ENCODE measurements at regions not wholly inside any gene's neighbourhood (a gene's known extent, or its start where the extent isn't known, plus 50 kb on each side); places are given as distances from the start of the nearest gene placed in this dataset.

DNA sequence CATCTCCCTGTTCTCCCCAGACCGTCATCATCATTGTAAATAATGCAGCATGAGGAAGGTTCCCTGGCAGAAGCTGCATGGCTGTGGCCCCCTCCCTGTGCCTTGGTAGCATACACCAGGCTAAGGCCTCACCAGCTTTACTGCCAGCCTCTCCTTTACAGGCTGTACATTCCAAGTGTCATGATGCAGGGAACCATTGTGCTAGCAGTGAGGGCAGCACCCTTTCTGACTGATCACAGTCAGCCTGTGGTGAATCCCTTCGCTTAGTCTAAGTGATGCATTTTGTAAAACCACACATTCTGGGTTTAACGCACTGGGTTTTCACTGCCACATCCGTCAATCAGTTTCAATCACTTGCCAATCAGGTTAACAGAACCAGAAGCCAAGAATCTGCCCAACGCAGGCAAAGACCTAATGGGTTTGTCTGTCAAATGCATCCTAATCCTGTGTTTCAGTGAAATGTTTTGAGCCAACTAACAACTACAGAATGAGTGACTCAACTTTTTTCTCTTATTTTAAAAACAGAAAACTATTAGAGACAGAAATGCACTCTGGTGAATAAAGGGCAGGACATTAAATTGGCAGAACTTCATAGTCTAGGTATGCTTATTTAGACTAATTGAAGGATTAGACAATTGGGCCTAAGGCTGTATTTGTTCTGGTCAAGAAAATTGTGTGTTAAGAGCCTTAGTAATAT lies 225.9 kb upstream of the DPH6 start:
- DNase-seq (ENCODE audit: low spot score), result no peak

DNA sequence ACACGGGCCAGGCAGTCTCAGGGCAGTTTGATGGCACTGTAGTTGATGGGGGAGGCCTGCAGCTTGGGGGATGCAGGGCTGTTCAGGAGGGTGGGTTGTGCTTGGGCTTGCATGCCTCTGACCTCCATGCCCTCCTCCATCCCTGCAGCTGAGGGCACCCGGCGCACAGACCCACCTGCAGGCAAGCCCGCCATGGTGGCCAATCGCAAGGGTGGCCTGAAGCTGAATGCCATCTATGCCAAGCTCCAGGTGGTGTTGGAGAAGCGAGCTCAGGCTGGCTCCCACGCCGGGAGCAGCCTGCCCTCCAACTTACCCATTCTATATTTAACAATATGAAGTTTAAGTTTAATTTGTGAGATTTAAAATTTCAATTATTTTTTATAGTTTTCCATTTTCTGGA lies 228.7 kb upstream of the DPH6 start:
- DNase-seq (ENCODE audit: low spot score), result no peak

DNA sequence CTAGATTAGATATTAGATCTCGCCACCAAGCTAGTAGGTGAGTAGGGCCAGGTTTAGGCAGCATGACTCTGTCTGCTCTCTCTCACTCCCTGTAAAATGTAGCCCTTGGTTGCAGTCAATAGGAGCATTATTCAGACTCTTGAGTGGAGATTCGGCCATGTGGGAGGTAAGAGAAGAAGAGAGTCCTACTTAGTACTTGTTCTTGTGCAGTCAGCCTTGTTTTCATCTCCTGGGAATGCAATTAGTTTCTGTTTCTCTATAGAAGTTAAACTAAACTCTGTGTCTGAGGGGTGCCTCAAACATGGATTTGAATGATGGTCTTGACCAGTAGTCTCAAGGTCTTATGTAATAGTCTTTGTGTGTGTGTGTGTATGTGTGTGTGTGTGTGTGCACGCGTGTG lies 229.5 kb upstream of the DPH6 start:
- DNase-seq (ENCODE audit: low spot score), result no peak

DNA sequence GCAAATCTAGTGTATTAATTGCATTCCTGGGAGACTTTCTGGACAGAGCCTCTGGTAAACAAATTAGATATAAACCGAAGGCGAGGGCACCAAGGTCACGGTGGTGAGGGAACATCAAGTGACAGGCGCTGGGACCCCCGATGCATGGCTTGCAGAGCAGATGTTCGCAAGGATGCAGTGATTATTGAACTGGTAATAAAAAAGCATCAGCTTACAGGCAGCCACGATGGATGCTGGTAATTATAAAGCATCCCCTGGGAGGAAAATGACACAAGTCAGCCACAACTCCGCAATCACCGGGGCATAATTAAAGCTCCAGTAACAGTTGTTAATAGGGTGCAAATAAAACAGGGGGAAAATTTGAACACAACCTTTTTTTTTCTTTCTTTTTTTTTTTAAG lies 231.1 kb upstream of the DPH6 start:
- DNase-seq (ENCODE audit: low spot score), result no peak

DNA sequence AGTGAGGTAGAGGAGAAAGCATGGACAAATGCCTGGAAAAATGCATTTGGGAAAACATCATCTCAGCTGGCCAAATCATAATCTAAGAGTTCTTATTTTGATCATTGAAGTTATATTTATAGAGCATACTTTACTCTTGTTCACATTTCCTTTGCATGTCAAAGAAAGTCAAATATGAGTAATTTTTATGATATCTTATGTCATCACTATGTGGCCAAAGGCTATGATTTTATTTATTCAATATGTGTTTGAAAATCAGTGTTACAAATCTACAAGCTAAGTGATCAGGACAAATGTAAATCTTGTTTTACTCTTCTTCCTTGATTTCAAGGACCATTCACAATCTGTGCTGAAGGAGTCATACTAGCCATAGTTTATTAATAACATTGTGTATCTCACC lies 237.2 kb upstream of the DPH6 start:
- DNase-seq (ENCODE audit: low spot score), result no peak

DNA sequence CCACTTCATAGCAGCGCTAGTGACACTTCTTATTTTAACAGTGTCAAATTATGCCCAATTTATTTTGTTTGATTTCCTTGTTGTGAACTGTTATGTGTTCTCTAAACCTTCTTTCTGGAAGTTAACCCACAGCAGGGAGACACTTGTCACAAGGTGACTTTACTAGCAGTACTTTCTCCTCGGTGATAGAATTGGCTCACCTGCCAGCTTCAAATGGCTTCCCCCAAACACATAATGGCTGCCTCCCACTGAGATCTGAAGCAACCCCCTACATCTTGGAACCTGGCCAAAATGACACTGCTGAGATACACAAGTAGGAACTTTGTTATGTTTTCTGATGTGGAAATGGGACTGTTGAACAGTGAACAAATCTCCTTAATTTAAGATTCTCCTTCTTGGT lies 238.8 kb upstream of the DPH6 start:
- DNase-seq (ENCODE audit: low spot score), result no peak

DNA sequence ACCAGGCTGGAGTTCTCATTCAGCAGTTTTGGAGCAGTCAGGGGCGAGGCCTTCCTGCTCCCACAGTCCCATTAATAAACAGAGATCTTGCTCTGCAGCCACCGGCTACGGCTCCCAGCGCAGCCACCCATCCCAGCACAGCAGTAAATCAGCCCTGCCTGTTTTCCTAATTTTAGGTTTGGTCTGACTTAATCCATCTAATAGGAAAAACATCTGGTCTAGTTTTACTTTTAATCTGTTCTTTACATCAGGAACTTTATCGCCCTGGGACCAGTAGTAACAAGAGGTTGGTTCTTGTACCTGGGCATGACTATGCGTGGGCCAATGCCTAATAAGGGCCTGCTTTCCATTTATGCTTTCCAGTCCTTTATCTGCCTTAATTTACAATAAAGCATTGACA lies 264.0 kb upstream of the DPH6 start:
- no peak for DNase-seq (ENCODE audit: low spot score)

DNA sequence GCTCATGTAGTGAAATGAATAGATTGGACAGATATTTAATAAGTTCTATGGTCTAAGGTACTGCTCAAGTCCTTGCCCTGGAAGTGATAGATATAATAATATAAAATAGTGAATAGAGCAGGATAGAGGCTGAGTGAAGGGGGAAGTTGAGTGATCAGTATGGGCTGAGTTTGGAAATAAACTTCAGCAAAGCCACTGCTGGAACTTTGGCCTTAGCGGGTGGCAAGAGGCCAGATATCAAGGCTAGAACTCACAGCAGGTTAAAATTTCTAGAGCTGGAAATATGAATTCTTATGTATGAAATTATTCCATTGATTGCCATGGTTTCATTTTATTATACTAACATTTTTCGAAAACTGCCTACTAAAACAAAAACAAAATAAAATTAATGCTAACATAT lies 267.6 kb upstream of the DPH6 start:
- DNase-seq (ENCODE audit: low spot score), result no peak

DNA sequence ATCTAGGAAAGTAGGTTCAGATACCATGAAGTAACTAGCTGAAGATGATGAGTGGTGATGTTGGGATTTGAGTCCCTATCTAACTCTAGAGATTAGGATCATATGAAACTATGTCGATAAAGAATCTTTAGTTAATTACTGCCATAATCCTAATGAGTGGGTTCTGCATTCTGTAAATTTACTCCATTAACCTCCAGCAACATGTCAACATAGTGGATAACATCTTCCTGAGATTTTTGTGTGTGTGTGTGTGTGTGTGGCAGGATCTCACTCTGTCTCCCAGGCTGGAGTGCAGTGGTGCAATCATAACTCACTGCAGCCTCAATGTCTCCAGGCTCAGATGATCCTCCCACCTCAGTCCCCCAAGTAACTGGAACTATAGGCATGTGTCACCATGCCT lies 272.9 kb upstream of the DPH6 start:
- no peak for DNase-seq (ENCODE audit: low spot score)

DNA sequence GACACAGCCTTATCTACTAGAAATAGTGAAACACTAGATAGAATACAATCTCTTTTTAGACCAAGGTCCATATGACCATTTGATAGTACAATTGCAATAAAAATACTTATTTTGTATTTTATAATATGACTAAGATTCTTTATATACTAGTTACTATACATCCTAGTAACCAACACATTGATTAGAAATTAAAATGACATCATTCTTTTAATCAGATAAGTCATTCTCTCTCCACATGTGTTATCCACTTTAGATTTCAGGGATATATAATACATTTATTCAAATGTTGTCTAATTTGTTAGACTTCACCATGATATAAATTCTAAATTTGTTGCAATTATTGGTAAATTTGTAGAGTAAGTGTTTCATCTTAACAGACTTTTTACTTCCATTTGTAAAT lies 276.2 kb upstream of the DPH6 start:
- no peak for DNase-seq (ENCODE audit: low spot score)

DNA sequence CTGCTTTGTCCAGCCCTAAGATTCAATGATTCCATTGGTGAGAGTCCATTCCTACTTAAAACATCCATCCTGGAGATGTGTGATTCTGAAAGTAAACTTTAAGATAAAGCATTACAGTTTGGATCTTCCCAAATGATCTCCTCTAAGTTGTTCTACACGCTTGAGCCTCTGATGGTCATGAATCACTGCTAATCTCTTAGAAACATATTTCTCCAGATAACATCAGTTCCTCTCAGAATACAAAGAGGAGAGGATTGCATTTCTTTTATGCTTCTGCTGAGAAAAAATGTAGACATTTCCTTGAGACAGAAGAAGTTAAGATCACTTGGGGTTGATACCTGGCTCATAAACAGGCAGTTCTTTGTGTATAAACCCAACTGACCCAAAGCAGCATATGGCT lies 281.2 kb upstream of the DPH6 start:
- DNase-seq (ENCODE audit: low spot score), result no peak

DNA sequence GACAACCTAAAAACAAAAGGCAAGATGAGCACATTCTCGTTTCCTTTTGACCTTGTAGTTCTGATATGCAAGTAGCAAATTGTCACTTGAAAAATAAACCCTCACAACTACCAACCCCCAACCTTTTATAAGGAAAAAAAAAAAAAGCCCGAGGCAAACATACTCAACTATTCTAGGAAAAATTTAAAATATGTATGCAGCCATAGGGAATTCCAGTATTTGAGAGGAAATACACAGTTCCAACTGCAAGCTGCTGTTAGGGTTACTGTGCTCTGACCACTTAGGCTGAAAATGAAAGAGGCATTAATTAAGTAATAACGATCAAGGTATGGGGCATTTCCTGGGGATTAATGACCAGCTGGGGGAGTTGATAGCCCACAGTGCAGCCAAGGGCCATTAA lies 281.9 kb upstream of the DPH6 start:
- DNase-seq (ENCODE audit: low spot score), result no peak

DNA sequence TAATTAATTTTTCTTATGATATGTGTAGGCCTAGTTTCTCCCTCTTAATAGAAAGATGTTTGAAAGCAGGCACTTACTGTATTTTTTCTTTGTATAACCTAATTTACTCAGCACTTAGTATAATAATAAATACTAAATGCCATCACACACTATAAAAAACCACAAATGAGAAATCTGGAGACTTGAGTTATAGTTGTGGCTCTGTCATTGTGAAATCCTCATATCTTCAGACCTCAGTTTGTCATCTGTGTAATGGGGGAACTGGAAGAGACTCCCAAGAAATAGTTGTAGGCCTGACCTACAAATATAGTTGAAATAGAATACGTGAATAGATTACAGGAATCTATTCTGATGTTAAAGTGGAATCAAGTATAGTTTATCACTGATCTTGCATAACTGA lies 287.6 kb upstream of the DPH6 start:
- DNase-seq (ENCODE audit: low spot score), result no peak

DNA sequence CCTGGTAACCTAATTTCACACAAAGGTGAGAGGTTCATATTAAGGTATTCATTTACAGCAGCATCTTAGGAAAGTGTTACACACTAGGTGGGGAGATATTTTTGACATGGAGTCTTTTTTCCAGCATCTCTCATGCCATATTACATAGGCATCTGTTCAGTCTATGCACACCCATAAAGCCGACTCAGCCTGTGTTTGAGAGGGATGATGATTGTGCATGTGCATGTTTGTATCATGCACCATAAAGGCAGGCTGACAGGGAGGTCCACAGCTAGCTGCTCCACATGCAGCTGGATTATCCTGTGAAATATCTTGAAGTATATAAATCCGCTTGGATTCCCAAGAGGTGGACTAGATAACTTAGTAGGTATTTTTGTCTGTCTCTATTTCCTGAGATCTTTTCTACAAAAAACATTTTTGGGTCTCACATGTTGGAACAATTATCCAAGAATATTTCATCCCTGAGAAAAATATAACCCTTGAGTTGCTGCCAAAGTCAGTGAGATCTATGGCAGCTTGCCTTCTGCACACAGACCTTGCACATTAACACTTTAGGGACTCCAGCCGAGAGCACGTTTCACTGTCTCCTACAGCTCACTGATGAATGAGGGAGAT lies 288.4 kb upstream of the DPH6 start:
- DNase-seq (ENCODE audit: low spot score), result no peak

DNA sequence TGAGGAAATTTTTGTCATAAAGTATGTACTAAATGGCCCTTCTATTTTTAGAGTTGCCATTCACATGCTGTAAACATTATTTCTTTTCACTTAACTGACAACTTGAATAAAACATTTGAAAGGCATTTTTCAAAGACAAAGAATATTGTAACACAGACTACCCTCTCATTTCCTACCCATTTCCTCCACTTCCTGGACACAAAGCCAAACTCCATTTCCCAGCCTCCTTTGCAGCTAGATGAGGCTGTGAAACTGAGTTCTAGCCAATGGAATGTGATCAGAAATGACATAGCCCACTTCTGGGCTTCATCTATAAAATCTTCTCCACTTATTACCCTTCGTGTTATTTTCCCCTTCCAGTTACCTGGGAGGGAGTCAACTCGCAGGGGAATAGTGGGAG lies 288.9 kb upstream of the DPH6 start:
- no peak for DNase-seq (ENCODE audit: low spot score)

DNA sequence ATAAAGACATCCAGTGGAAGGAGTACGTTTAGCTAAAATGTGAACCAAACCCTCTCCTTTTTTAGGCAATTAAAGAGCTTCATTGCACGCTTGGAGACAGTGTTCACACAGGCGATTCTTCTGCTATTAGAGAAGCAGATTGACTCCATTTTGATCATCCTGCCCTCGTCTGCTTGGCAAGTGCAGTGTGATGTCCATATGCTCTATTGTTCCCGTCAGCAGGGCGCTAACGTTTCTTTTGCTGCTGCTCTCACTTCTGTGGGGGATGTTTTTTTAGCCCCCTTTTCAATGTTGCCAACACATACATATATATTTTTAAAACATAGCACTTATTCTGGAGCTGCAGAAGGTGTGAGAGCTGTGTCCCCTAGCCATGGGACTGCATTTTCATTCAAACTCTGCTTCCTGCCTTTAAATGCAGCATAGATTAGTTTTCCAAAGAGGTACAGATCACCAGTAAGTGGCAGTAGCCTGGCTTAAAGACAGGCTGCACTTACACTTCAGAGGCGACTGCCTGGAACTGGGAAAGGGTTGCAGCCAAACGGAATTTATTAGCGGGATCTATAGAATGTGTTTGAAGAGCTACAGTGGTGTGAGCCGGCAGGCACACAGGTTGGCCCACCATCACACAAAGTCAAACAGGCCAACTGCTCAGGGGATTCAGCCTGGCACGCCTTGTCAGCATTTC lies 292.6 kb upstream of the DPH6 start:
- DNase-seq (ENCODE audit: low spot score), result no peak

DNA sequence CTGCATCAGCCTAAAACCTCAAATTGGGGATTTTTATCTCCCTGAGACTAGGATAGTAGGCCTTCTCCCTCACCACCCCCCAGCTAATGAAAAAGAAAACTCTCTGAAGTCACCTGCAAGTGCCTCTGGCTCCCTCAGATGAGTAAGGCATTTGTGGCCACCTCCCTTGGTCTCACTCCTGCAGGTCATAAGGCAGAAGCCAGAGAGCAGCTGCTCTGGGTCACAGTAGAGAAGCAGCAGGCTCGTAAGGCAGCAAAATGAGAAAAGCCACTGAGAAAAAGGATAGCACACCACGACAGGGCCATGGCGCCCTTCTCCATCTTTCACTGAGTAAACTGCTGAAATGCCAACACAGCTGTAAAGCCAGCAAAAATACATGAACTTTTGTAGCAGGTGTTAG lies 296.7 kb upstream of the DPH6 start:
- no peak for DNase-seq (ENCODE audit: low spot score)

DNA sequence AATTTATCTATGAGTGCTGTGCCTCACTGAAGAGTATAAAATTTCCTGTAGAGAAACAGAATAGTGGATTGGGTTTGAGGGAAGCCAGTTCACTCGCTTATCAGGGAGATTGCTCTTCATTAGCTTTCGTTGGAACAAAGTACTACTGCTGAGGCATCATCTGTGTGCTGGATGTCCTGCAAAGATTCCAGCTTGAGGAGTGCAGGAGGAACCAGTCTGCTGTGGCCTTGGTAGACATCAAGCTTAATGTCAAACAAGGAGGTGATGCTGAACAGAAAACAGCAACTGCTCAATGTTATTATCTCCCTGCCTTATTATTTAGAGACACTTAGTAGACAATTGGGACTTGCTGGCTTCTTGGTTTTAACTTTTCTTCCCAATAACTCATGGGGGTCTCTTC lies 297.5 kb upstream of the DPH6 start:
- DNase-seq (ENCODE audit: low spot score), result no peak

DNA sequence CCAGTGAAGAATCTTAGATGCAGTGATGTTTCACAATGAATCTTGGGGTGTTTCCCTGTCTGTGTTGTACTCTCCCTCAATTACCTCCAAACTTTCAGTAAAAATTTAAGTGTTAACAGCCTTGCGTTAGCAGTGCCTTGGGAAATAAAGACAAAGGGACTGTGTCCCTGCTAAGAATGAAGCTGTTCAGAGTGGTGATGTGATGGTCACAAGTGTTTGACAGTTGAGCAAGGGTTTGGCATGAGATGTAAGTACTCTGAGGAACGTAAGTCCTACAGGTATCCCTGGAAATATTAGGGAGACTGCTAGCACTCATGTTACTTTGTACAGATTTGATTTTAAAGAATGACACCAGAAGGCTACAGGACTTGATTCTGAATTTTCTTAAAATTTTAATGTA lies 304.3 kb upstream of the DPH6 start:
- no peak for DNase-seq (ENCODE audit: low spot score)

DNA sequence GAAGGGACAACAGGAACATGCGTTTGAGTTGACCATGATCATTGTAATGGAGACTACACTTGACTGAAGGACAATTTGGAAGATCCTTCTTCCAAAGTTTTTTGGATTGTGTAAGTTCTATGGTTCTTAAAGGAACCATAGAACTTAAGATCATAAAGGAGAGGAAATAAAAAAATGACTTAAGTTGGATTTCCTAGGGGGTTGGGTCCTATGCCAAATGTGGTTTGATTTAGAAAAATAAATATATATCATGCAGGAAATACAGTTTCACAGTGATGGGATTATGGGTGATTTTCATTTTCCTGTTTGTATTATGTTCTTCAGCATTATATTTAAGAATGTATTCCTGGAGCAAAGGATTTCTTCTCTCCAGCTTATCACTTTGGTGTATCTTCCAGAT lies 305.5 kb upstream of the DPH6 start:
- DNase-seq (ENCODE audit: low spot score), result no peak

DNA sequence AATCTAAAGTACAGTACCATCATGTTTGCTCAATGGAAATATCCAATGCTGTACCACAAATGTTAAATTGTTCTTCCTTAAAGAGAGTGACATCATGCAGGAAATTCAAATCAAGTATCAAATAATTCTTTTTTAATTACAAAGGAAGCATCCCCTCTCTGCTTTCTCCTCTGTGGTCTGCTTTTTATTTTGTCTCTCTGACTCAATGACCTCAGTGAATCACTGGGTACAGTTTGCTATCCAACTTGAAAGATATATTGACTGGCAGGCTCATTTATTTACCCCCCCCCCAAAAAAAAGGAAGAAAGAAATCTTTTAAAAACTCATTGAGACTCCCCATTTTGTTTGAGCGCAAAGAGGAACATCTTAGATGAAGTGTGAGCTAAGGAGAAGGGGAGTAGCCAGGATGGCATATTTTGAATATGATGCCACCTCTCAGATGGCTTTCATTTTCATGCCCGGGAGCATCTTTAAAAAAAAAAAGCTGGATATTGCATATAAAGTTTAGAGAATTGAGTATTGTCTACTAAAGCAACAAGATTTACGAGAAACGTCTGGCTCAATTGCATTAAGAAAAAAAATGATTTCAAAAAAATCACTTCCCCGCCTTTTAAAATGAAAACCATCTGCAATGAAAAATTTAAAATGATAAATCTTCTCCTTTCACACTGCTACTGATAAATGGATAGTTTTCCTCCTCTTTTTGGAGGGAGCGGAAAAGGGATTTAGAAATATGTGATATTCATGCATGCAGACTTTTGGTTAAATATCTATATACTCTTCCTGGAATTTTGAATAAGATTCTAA lies 307.1 kb upstream of the DPH6 start:
- no peak for DNase-seq (ENCODE audit: low spot score)

DNA sequence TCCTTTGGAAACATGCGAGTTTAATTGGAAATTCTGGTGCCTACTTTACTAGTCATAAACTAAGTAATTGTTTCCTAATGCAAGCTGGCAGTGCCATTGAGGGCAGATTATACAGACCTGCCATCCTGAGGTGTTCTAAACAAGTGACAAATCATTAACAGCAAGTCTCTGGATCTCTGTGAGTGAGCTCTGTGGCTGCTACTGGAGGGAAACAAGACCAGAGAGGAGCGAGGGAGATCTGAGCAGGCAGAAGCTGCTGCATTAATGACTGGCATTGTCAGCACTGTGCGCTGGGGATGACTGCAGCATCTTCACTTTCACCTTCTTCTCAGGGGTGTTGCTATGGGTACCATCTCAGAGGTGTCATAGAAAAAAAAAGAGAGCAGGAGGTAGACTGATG lies 308.4 kb upstream of the DPH6 start:
- no peak for DNase-seq (ENCODE audit: low spot score)
